ENCODE measurements at regions not wholly inside any gene's neighbourhood (a gene's known extent, or its start where the extent isn't known, plus 50 kb on each side); places are given as distances from the start of the nearest gene placed in this dataset.
A peak's percentile ranks its signal among the peaks of the same experiment; 100 is the strongest.

- Histone ChIP-seq H3K4me1 (ENCODE audit: control insufficient read depth in 2 of 2, insufficient read depth in 2 of 2, low read length in 1 of 2) (no peaks in the 10 kb centered on the region), H3K9me3 (ENCODE audit: control insufficient read depth in 2 of 2, insufficient read depth in 1 of 2, low read depth in 1 of 2, low read length in 1 of 2) (no peaks in the 10 kb centered on the region), H3K4me3 (ENCODE audit: low read depth in 1 of 2, low read length in 2 of 2) (no peak overlapping the region), H3K27me3 (ENCODE audit: control insufficient read depth in 1 of 2, insufficient read depth in 2 of 2, low read length in 2 of 2) (no peaks in the 10 kb centered on the region), H3K27ac (ENCODE audit: low read depth in 2 of 2, low read length in 1 of 2) (no peak overlapping the region), H3K36me3 (ENCODE audit: control insufficient read depth in 2 of 2, insufficient read depth in 2 of 2, low read length in 1 of 2) (no peaks in the 10 kb centered on the region)
- 61% methylated on average over 6 of the region's 6 CpGs for WGBS, 2 donors
Measured at GRCh38 chr1:82837766-82838465, 1037.2 kb downstream of the ADGRL2 start.

- no peak overlapping the region for H3K27ac ChIP-seq (ENCODE audit: low read depth in 2 of 2, low read length in 1 of 2)
- no peaks in the 10 kb centered on the region for H3K36me3 ChIP-seq (ENCODE audit: control insufficient read depth in 2 of 2, insufficient read depth in 2 of 2, low read length in 1 of 2)
- no peak overlapping the region for H3K4me3 ChIP-seq (ENCODE audit: low read depth in 1 of 2, low read length in 2 of 2)
- no peaks in the 10 kb centered on the region for H3K9me3 ChIP-seq (ENCODE audit: control insufficient read depth in 2 of 2, insufficient read depth in 1 of 2, low read depth in 1 of 2, low read length in 1 of 2)
- 74 to 77% methylated on average over 4 of the region's 4 CpGs for WGBS, 2 donors
- H3K27me3 ChIP-seq (ENCODE audit: control insufficient read depth in 1 of 2, insufficient read depth in 2 of 2, low read length in 2 of 2): no peaks in the 10 kb centered on the region
- no peaks in the 10 kb centered on the region for H3K4me1 ChIP-seq (ENCODE audit: control insufficient read depth in 2 of 2, insufficient read depth in 2 of 2, low read length in 1 of 2)
Measured at GRCh38 chr1:82836973-82837680, 1036.4 kb downstream of the ADGRL2 start.

GRCh38 chr1:82836213-82836972, 1035.7 kb downstream of the ADGRL2 start:
- H3K4me3 ChIP-seq (ENCODE audit: low read depth in 1 of 2, low read length in 2 of 2): no peak overlapping the region
- no peaks in the 10 kb centered on the region for H3K4me1 ChIP-seq (ENCODE audit: control insufficient read depth in 2 of 2, insufficient read depth in 2 of 2, low read length in 1 of 2)
- H3K27ac ChIP-seq (ENCODE audit: low read depth in 2 of 2, low read length in 1 of 2): peak overlapping the region in 1 of 2 donors; percentile 4
- 82 to 84% methylated on average over 7 of the region's 7 CpGs for WGBS, 2 donors
- no peaks in the 10 kb centered on the region for H3K27me3 ChIP-seq (ENCODE audit: control insufficient read depth in 1 of 2, insufficient read depth in 2 of 2, low read length in 2 of 2)
- no peaks in the 10 kb centered on the region for H3K9me3 ChIP-seq (ENCODE audit: control insufficient read depth in 2 of 2, insufficient read depth in 1 of 2, low read depth in 1 of 2, low read length in 1 of 2)
- H3K36me3 ChIP-seq (ENCODE audit: control insufficient read depth in 2 of 2, insufficient read depth in 2 of 2, low read length in 1 of 2): no peaks in the 10 kb centered on the region

GRCh38 chr1:82830690-82831380, 1030.1 kb downstream of the ADGRL2 start:
- Histone ChIP-seq H3K4me1 (ENCODE audit: control insufficient read depth in 2 of 2, insufficient read depth in 2 of 2, low read length in 1 of 2) (no peaks in the 10 kb centered on the region), H3K27ac (ENCODE audit: low read depth in 2 of 2, low read length in 1 of 2) (no peak overlapping the region), H3K27me3 (ENCODE audit: control insufficient read depth in 1 of 2, insufficient read depth in 2 of 2, low read length in 2 of 2) (no peaks in the 10 kb centered on the region), H3K36me3 (ENCODE audit: control insufficient read depth in 2 of 2, insufficient read depth in 2 of 2, low read length in 1 of 2) (no peaks in the 10 kb centered on the region), H3K4me3 (ENCODE audit: low read depth in 1 of 2, low read length in 2 of 2) (no peak overlapping the region), H3K9me3 (ENCODE audit: control insufficient read depth in 2 of 2, insufficient read depth in 1 of 2, low read depth in 1 of 2, low read length in 1 of 2) (no peaks in the 10 kb centered on the region)
- 74 to 86% methylated on average over 6 of the region's 6 CpGs for WGBS, 2 donors

- Histone ChIP-seq H3K36me3 (ENCODE audit: control insufficient read depth in 2 of 2, insufficient read depth in 2 of 2, low read length in 1 of 2) (no peaks in the 10 kb centered on the region), H3K27me3 (ENCODE audit: control insufficient read depth in 1 of 2, insufficient read depth in 2 of 2, low read length in 2 of 2) (no peaks in the 10 kb centered on the region), H3K4me1 (ENCODE audit: control insufficient read depth in 2 of 2, insufficient read depth in 2 of 2, low read length in 1 of 2) (no peaks in the 10 kb centered on the region), H3K9me3 (ENCODE audit: control insufficient read depth in 2 of 2, insufficient read depth in 1 of 2, low read depth in 1 of 2, low read length in 1 of 2) (no peaks in the 10 kb centered on the region), H3K4me3 (ENCODE audit: low read depth in 1 of 2, low read length in 2 of 2) (no peak overlapping the region), H3K27ac (ENCODE audit: low read depth in 2 of 2, low read length in 1 of 2) (no peak overlapping the region)
- 81 to 89% methylated on average over 1 of the region's 1 CpG for WGBS, 2 donors
Measured at GRCh38 chr1:82829527-82829926, 1028.8 kb downstream of the ADGRL2 start.

GRCh38 chr1:82823876-82824275, 1023.1 kb downstream of the ADGRL2 start:
- Histone ChIP-seq H3K27me3 (ENCODE audit: control insufficient read depth in 1 of 2, insufficient read depth in 2 of 2, low read length in 2 of 2) (no peaks in the 10 kb centered on the region), H3K27ac (ENCODE audit: low read depth in 2 of 2, low read length in 1 of 2) (no peak overlapping the region), H3K4me3 (ENCODE audit: low read depth in 1 of 2, low read length in 2 of 2) (no peak overlapping the region), H3K36me3 (ENCODE audit: control insufficient read depth in 2 of 2, insufficient read depth in 2 of 2, low read length in 1 of 2) (no peaks in the 10 kb centered on the region), H3K9me3 (ENCODE audit: control insufficient read depth in 2 of 2, insufficient read depth in 1 of 2, low read depth in 1 of 2, low read length in 1 of 2) (no peaks in the 10 kb centered on the region), H3K4me1 (ENCODE audit: control insufficient read depth in 2 of 2, insufficient read depth in 2 of 2, low read length in 1 of 2) (no peaks in the 10 kb centered on the region)
- 83 to 94% methylated on average over 3 of the region's 3 CpGs for WGBS, 2 donors

DNA sequence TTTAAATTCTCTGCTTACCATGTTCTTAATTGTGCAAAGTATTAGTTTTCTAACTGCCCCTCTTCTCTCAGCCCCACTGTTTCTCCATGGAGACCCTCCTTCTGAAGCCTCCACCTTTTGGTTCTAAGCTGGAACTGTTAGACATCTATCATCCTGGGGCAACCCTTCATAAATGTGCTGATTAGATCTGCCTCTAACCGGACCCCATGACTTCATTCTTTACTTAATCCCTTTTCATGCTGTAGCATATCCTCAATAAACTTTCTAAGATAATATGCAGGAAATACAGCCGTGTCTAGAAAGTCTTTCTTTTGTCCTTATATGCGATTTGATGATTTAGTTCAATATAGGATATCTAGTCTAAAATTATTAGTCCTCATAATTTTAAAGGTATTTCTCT, 1020.1 kb downstream of the ADGRL2 start:
- H3K4me3 ChIP-seq (ENCODE audit: low read depth in 1 of 2, low read length in 2 of 2): no peak overlapping the region
- H3K9me3 ChIP-seq (ENCODE audit: control insufficient read depth in 2 of 2, insufficient read depth in 1 of 2, low read depth in 1 of 2, low read length in 1 of 2): no peaks in the 10 kb centered on the region
- no peaks in the 10 kb centered on the region for H3K27me3 ChIP-seq (ENCODE audit: control insufficient read depth in 1 of 2, insufficient read depth in 2 of 2, low read length in 2 of 2)
- H3K27ac ChIP-seq (ENCODE audit: low read depth in 2 of 2, low read length in 1 of 2): no peak overlapping the region
- 42 to 64% methylated on average over 3 of the region's 3 CpGs for WGBS, 2 donors
- no peaks in the 10 kb centered on the region for H3K4me1 ChIP-seq (ENCODE audit: control insufficient read depth in 2 of 2, insufficient read depth in 2 of 2, low read length in 1 of 2)
- no peaks in the 10 kb centered on the region for H3K36me3 ChIP-seq (ENCODE audit: control insufficient read depth in 2 of 2, insufficient read depth in 2 of 2, low read length in 1 of 2)

DNA sequence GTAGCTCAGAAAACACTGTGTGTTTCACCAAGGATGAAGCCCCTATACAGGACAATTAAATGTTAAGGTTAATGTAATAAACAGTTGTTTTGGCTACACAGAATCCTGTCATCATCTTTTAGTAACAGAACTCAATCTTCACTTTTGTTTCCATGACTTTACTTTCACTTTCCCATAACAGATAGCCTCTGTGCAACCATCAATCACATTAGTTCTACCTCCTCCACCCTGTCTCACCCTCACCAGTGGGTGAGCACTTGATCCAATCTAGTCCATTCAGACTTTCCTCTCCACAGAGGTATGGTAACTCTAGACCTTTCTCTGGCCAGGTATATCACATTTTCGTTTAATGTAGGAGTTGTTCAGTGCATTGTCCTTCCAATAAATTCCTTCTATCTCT, 1018.5 kb downstream of the ADGRL2 start:
- WGBS, 2 donors: 41 to 50% methylated on average over 1 of the region's 1 CpG
- Histone ChIP-seq H3K9me3 (ENCODE audit: control insufficient read depth in 2 of 2, insufficient read depth in 1 of 2, low read depth in 1 of 2, low read length in 1 of 2) (no peaks in the 10 kb centered on the region), H3K27me3 (ENCODE audit: control insufficient read depth in 1 of 2, insufficient read depth in 2 of 2, low read length in 2 of 2) (no peaks in the 10 kb centered on the region), H3K4me3 (ENCODE audit: low read depth in 1 of 2, low read length in 2 of 2) (no peak overlapping the region), H3K36me3 (ENCODE audit: control insufficient read depth in 2 of 2, insufficient read depth in 2 of 2, low read length in 1 of 2) (no peaks in the 10 kb centered on the region), H3K27ac (ENCODE audit: low read depth in 2 of 2, low read length in 1 of 2) (no peak overlapping the region), H3K4me1 (ENCODE audit: control insufficient read depth in 2 of 2, insufficient read depth in 2 of 2, low read length in 1 of 2) (no peaks in the 10 kb centered on the region)

GRCh38 chr1:82818586-82818985, 1017.9 kb downstream of the ADGRL2 start:
- Histone ChIP-seq H3K27ac (ENCODE audit: low read depth in 2 of 2, low read length in 1 of 2) (no peak overlapping the region), H3K9me3 (ENCODE audit: control insufficient read depth in 2 of 2, insufficient read depth in 1 of 2, low read depth in 1 of 2, low read length in 1 of 2) (no peaks in the 10 kb centered on the region), H3K36me3 (ENCODE audit: control insufficient read depth in 2 of 2, insufficient read depth in 2 of 2, low read length in 1 of 2) (no peaks in the 10 kb centered on the region), H3K4me3 (ENCODE audit: low read depth in 1 of 2, low read length in 2 of 2) (no peak overlapping the region), H3K4me1 (ENCODE audit: control insufficient read depth in 2 of 2, insufficient read depth in 2 of 2, low read length in 1 of 2) (no peaks in the 10 kb centered on the region), H3K27me3 (ENCODE audit: control insufficient read depth in 1 of 2, insufficient read depth in 2 of 2, low read length in 2 of 2) (no peaks in the 10 kb centered on the region)
- WGBS, 2 donors: 75 to 76% methylated on average over 1 of the region's 1 CpG

Measured in esophagus (tissue), 2 donors.